ENCODE measurements at regions not wholly inside any gene's neighbourhood (a gene's known extent, or its start where the extent isn't known, plus 50 kb on each side); places are given as distances from the start of the nearest gene placed in this dataset.

DNA sequence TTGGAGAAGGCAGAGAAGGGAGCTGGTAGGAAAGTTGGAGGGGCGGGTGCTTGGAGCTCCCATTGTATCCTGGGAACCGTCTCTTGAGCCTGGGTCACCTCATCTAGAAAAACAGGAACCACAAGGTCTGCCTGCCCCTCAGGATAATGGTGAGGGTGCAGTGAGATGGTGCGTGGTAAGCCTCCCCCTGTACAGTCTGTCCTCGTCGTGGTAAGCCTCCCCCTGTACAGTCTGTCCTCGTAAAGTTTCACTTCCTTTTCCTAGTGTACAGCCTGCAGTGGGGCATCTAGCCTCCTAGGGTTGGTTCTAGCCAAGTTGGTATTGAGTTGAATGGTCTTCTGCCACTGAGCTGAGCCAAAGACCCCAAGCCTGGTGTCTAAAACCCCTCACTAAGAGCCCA is 66.5 kb upstream of the IGSF21 start:
- no peaks in the 10 kb centered on the region for H3K36me3 Mint-ChIP-seq (ENCODE audit: insufficient read depth in 1 of 3, low read depth in 3 of 3)
- Histone ChIP-seq H4K5ac (ENCODE audit: insufficient read length, low read depth, low read length) (no peak overlapping the region), H3T11ph (ENCODE audit: low read length) (no peak overlapping the region), H3K56ac (ENCODE audit: insufficient read length, low read depth, low read length) (no peak overlapping the region), H3K4me1 (ENCODE audit: insufficient read depth, low read length) (no peaks in the 10 kb centered on the region; the same call in 1 of the 2 replicates), H4K8ac (replicated peaks; ENCODE audit: insufficient read length, low read depth, low read length) (no peak overlapping the region), H3K18ac (ENCODE audit: insufficient read length, low read depth, low read length) (no peak overlapping the region), H3K14ac (ENCODE audit: insufficient read depth, low read length) (no peak overlapping the region), H3K4me2 (ENCODE audit: insufficient read depth, insufficient read length, low read length) (no peak overlapping the region), H3K9me3 (ENCODE audit: control insufficient read depth, low read depth, low read length) (no peaks in the 10 kb centered on the region), H3K27me3 (ENCODE audit: insufficient read depth, low read length) (no peaks in the 10 kb centered on the region; the same call in 1 of the 2 replicates), H3K23ac (ENCODE audit: insufficient read length, low read depth, low read length) (no peak overlapping the region), H2BK12ac (ENCODE audit: insufficient read length, low read depth, low read length) (no peak overlapping the region), H4K20me1 (ENCODE audit: control insufficient read depth, insufficient read depth, insufficient read length) (no peaks in the 10 kb centered on the region), H2BK15ac (ENCODE audit: low read depth, low read length) (no peak overlapping the region), H2BK20ac (ENCODE audit: low read depth, low read length, poor library complexity, severe bottlenecking) (no peak overlapping the region), H3K79me1 (ENCODE audit: insufficient read depth, low read depth, low read length, poor library complexity, severe bottlenecking) (no peaks in the 10 kb centered on the region), H2BK120ac (ENCODE audit: low read depth, low read length, poor library complexity, severe bottlenecking) (no peak overlapping the region), H3K4ac (ENCODE audit: low read depth, low read length) (no peak overlapping the region), H2AFZ (ENCODE audit: low read length) (no peak overlapping the region), H4K91ac (ENCODE audit: insufficient read length, low read depth, low read length) (no peak overlapping the region), H3K79me2 (ENCODE audit: insufficient read depth, low read length) (no peaks in the 10 kb centered on the region), H2BK5ac (ENCODE audit: insufficient read length, low read length) (no peak overlapping the region), H3K27ac (ENCODE audit: insufficient read length, low read depth, low read length) (no peak overlapping the region), H3K9ac (ENCODE audit: extremely low read depth, insufficient read length, low read length) (no peak overlapping the region), H2AK5ac (ENCODE audit: insufficient read length, low read length) (no peak overlapping the region), H3K23me2 (ENCODE audit: insufficient read length, low read depth, low read length, poor library complexity, severe bottlenecking) (no peaks in the 10 kb centered on the region)
- H3K4me1 Mint-ChIP-seq: peaks cover 7 to 13% of the 10 kb centered on the region in 2 experiments
- peak overlapping the region in 1 of 3 experiments; percentile 74; a peak in 1 of 7 replicates for H3K27ac Mint-ChIP-seq
- peaks cover 34% of the 10 kb centered on the region for H3K27me3 Mint-ChIP-seq (ENCODE audit: low read depth)
- TF ChIP-seq, protein P1, sequence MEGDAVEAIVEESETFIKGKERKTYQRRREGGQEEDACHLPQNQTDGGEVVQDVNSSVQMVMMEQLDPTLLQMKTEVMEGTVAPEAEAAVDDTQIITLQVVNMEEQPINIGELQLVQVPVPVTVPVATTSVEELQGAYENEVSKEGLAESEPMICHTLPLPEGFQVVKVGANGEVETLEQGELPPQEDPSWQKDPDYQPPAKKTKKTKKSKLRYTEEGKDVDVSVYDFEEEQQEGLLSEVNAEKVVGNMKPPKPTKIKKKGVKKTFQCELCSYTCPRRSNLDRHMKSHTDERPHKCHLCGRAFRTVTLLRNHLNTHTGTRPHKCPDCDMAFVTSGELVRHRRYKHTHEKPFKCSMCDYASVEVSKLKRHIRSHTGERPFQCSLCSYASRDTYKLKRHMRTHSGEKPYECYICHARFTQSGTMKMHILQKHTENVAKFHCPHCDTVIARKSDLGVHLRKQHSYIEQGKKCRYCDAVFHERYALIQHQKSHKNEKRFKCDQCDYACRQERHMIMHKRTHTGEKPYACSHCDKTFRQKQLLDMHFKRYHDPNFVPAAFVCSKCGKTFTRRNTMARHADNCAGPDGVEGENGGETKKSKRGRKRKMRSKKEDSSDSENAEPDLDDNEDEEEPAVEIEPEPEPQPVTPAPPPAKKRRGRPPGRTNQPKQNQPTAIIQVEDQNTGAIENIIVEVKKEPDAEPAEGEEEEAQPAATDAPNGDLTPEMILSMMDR (conservative IDR thresholded peaks at IDR 0.05): no peak
- DNase-seq: no peak
- no peak overlapping the region for H3K4me3 Mint-ChIP-seq
- no CpG with 5 or more reads among the region's 6 CpGs for WGBS (ENCODE audit: extremely low coverage, insufficient read length, low lambda C conversion rate)
- H3K9me3 Mint-ChIP-seq: no peaks in the 10 kb centered on the region

Measured in H9 (cell line).